CD4-positive, alpha-beta T cell treated with Interleukin-6 for 4 hours (primary cell): ENCODE measurements at regions not wholly inside any gene's neighbourhood (a gene's known extent, or its start where the extent isn't known, plus 50 kb on each side); places are given as distances from the start of the nearest gene placed in this dataset.
"Not testable (repeated sequence)": the region's sequence is repeated elsewhere in the genome, so short reads cannot be mapped to it uniquely, and the experiment has no call there.

ENCODE experiments used
- DNase-seq: peaks from one replicate; pipeline ENCODE4 v3.0.0-alpha.2; 2020; ENCODE audit warnings: mixed read lengths

GRCh38 chr10:25869609-25870008 is 64.4 kb upstream of the MYO3A start:
- no peak for DNase-seq

- DNase-seq: not testable (repeated sequence)
Observed at GRCh38 chr10:25874402-25874801, 59.6 kb upstream of the MYO3A start.

- DNase-seq: peak; percentile 65
Observed at GRCh38 chr10:25875556-25876165, 58.4 kb upstream of the MYO3A start.

- no peak for DNase-seq
Observed at GRCh38 chr10:25877296-25877695, 56.7 kb upstream of the MYO3A start.
